ENCODE measurements at regions not wholly inside any gene's neighbourhood (a gene's known extent, or its start where the extent isn't known, plus 50 kb on each side); places are given as distances from the start of the nearest gene placed in this dataset.

DNA sequence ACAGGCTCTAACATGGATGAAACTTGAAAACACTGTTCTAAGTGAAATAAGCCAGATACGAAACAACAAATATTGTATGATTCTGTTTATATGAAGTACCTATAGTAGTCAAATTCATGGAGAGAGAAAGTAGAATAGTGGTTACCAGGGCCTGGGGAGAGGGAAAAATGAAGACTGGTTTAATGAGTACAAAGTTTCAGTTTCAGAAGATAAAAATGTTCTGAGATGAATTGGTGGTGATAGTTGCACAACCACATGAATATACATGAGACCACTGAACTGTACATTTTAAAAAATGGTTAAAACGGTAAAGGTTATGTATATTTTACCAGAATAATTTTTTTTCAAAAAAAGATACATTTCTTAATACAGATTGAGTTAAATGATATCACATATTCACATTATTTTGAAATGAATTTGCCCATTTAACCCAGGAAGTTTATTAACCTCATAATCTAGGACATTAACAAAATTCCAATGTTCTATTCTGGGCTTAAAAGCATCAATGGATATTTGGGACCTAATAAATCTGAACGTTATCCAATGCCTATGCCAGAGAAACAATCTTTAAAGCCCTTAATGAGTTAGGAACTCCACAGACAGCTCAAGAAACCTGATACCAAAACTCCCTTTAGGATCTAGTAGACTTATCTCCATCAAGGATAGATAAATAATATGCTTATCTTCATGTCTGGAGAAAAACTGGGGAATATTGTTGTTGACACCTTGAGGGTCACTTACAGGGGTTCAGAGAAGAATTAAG is 521.3 kb downstream of the EFNA5 start:
- TF ChIP-seq POLR2AphosphoS5 (IDR thresholded peaks at IDR 0.05), result no peak
- TF ChIP-seq, protein P1, sequence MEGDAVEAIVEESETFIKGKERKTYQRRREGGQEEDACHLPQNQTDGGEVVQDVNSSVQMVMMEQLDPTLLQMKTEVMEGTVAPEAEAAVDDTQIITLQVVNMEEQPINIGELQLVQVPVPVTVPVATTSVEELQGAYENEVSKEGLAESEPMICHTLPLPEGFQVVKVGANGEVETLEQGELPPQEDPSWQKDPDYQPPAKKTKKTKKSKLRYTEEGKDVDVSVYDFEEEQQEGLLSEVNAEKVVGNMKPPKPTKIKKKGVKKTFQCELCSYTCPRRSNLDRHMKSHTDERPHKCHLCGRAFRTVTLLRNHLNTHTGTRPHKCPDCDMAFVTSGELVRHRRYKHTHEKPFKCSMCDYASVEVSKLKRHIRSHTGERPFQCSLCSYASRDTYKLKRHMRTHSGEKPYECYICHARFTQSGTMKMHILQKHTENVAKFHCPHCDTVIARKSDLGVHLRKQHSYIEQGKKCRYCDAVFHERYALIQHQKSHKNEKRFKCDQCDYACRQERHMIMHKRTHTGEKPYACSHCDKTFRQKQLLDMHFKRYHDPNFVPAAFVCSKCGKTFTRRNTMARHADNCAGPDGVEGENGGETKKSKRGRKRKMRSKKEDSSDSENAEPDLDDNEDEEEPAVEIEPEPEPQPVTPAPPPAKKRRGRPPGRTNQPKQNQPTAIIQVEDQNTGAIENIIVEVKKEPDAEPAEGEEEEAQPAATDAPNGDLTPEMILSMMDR (IDR thresholded peaks at IDR 0.05), result no peak

All from sigmoid colon (tissue), 4 donors.